GM19328 (cell line): ENCODE measurements at regions not wholly inside any gene's neighbourhood (a gene's known extent, or its start where the extent isn't known, plus 50 kb on each side); places are given as distances from the start of the nearest gene placed in this dataset.

ENCODE experiments used
- ATAC-seq: cut with Tn5 transposase; IDR thresholded peaks from one replicate; pipeline ENCODE4 v1.9.1; 2021; ENCODE audit warnings: mild to moderate bottlenecking, moderate library complexity; ENCODE audit not compliant: unreplicated experiment

DNA sequence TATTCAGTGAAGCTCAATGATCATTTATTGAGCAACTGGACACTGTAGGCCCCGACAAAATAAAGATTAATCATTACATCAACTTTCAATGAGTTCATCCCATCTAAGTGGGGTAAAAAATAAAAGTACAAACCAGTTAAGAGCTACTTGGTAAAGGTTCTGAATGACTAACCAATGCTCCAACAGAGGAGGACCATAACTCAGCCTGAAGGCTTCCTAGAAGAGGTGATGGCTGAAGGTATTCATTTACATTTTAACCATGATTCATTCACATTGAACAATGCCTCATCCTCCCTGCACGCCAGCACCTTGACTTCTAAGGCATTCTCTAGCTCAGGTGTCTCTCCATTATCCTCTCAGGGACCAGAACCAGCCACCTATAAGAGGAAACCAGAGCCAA, 201.4 kb downstream of the ZNF462 start:
- ATAC-seq: no peak

DNA sequence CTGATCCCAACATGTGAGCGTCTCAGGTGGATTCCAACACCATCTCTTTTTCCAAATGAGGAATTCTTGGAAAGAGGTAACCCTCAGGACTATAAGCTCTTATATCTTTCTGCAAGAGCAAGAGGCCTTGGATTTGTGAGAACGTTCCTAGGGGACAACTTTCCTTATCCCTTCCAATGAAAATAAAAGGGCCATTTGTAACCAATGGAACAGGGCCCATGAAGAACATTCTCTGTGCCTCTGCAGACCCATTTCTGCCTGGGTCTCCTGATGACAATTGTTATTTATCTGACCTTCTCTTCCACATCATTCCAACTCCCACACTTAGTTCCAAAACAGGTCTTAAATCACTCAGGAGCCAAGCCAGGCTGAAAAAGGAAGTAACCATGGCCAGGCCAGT, 202.6 kb downstream of the ZNF462 start:
- ATAC-seq: no peak

DNA sequence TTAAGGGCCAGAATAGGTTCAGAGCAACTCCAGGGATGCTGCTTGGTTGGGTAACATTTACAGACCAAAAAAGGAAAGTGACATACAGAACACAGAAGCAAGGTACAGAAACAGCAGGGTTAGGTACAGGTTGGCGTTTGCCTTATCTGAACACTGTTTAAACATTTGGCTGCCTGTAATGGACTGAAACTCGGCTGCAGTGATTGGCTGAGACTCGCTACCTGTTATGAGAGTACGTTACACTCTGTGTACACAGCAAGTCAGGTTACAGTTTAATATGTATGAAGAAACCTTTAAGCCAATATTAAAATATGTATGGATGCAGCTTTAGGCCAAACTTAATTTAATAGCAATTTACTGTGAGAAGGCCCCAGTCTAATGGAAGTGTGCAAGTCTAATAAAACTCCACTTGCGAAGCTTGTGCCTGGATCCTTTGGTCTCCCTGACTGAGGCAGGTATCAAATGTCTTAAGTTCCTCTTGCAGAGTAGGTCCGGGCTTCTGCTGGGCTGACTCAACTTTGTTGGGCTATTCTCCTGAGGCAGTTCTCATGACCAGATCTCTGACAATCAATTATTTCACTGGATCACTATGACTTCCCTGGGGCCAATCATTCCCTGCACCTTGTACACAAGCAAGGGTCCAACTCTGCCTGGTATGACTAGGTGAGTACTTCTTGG, 204.9 kb downstream of the ZNF462 start:
- no peak for ATAC-seq

DNA sequence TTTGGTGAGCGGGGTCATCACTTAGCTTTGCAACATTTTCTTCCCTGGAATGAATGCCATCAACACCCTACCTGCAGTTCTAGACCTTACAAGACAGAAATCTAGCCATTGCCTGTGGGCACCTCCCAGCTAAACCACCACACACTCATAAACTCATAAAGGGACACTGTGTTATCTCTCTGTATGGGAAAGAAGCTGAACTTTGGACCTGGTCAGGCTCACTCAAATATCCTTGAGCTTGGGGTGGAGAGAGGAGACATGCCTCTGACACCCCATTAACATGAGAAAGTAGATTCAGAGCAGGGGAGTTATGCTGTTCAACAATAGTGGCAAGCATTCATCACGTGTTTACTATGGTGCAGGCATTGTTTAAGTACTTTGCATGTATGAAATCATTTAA, 205.6 kb downstream of the ZNF462 start:
- no peak for ATAC-seq

DNA sequence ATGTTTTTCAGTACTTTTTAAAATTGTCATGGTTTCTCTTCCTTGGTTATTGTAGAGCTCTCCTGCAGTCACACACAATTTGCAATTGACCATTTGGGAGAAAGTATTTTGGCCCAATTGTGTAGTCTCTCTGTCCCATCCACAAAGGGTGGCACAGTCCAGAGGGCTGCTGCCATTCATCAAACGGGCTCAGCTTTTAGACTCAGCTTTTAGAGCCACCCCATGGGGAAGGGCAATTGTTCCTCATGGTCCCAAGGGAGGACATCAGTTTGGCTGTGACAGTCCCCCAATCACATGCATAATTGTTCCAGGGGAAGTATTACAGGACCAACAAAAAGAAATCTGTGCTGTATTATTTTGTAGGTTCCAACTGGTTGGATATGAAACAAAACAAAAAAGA, 207.6 kb downstream of the ZNF462 start:
- no peak for ATAC-seq

DNA sequence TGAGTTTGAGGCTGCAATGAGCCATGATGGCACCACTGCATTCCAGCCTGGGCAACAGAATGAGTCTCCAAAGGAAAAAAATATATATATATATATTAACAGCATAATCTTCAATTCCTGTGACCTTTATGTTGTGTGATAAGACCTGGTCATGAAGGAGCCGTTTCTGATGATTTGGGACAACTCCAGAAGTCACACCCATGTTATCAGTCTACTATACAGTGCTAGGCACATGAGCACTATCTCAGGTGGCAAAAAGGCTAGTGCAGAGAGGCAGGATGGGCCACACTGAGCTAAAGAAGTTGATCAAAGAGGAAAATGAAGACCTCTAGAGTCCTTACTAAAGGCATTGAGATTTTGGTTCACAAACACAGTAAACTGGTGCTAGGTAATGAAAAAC, 205.0 kb upstream of the RAD23B start:
- no peak for ATAC-seq

DNA sequence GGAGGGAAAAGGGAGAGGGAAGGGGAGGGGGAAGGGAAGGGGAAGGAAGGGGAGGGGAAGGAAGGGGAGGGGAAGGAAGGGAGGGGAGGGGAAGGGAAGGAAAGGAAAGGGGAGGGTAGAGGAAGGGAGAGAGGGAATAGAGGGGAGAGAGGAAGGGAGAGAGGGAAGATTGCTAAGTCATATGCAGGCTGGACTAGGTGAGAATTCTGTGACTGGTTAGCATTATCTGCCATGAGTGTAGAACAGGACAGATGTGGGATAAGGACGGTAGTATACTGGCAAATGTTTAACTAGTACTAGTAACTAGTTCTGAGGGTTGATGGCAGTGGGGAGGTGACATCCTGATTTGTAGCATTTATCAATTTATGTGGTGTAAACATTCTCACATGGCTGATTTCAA, 203.5 kb upstream of the RAD23B start:
- no peak for ATAC-seq

DNA sequence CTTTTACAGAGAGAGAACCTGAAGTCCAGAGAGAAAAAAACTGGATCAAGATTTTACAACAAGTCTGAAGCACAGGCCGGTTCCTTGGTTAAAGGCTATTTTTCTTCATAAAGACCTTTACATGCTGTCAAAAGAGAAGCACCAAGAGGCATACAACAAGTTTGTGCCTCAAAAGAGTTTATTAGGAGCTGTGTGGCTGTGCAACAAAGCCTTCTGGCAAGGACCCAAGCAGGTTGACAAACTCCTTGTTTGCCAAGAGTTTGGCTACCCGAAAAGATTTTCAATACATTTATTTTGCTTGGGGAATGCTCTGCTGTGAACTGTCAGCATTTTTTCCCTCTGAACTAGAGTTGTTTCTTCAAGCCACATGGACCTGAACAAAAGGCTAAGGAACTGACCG, 202.9 kb upstream of the RAD23B start:
- no peak for ATAC-seq

DNA sequence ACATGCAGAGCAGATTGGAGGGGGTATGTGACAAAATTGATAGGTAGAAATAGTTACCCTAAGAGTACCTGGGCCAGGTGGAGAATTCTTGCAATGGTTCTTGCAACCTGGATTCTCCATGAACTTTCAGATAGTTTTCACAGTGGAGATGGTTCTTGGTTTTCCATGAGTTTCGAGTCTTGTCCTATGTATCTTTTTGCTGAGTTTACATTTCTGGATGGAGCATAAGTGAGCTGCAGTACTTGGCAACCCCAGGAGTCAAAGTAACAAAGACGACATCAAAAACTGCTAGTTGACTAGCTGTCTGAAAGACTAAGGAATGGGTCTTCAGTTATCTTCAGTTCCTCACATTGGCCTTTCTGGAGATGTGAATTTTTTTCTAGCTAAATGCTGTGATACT, 196.6 kb upstream of the RAD23B start:
- no peak for ATAC-seq

DNA sequence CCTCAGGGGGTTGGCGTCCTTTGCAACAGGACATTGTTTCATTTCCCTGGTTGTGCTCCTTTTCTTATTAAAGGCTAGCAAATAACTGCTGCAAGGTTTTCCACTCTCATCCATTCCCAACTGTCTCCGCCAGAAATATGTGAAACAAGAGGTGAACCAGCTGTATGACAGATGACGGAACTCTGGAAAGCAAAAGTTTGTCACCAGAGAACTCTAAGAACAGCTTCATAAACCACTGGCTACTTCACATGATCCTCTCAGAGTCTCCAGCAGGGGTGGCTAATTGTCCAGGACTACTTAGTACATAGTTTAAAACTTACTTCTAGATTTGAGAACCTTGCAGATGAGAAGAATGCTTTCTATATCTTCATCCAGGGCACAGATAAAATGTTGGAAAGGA, 195.9 kb upstream of the RAD23B start:
- no peak for ATAC-seq

DNA sequence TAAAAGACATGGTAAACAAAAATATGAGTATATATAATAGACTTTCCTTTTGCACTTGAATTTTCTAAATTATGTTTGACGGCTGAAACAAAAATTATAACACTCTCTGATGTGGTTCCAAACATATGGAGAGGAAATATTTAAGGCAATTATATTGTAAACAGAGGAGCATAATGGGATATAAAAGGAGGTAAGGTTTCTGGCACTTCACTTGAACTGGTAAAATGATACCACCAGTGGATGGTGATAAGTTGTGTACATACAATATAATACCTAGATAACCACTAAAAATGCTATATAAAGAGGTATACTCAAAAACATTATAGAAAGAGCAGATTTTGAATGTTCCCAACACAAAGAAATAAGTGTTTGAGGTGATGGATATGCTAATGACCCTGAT, 192.9 kb upstream of the RAD23B start:
- no peak for ATAC-seq

DNA sequence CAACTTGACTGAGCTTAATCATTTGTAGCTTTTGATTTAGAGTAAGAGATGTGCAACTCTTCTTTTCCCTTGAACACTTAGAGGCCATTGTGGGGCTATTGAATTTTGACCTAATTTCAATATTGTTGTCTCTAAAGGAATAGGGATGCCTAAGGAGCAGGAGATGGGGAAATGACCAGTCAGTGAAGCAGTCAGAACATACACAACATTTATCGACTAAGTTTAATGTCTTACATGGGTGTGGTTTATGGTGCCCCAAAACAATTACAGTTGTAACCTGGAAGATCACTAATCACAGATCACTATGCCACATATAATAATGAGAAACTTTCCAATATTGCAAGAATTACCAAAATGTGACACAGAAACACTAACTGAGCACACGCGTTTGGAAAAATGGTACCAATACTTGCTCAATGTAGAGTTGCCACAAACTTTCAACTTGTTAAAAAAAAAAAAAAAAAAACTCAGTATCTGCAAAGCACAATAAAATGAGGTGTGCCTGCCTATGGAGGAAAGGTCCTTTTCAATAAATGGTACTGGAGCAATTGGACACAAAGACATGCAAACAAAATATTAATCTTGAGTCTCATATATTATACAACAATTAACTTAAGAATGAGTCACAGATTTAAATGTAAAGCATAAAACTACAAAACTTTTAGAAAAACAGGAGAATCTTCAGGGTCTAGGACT, 189.6 kb upstream of the RAD23B start:
- no peak for ATAC-seq

DNA sequence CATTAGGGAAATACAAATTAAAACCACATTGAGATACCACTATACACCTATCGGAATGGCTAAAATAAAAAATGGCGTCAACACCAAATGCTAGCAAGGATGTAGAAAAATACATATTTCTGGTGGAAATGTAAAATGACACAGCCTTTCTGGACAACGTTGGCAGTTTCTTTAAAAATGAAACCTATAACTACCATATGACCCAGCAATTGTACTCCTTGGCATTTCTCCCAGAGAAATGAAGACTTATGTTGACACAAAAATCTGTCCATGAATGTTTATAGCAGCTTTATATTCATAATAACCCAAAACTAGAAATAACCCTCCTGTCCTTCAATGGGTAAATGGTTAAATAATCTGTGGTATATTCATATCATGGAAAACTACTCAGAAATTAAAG, 188.7 kb upstream of the RAD23B start:
- no peak for ATAC-seq

DNA sequence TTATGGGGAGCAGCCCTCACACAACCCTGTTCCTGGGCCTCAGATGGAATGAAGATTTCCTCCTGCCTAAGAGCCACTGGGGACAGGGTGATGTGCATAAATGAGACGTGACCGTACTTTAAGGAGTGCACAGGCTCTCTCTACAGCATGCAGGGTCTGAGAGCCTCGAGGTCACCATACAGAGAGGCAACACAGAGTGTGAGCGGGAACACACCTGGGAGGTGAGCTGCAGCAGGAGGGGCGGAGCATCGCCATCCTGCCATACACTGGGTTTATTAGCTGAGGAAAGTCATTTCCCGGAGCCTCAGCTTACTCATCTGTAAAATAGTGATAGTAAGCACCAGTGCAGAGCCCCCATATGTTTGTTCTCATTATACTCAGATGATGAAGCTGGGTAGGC, 182.5 kb upstream of the RAD23B start:
- no peak for ATAC-seq

DNA sequence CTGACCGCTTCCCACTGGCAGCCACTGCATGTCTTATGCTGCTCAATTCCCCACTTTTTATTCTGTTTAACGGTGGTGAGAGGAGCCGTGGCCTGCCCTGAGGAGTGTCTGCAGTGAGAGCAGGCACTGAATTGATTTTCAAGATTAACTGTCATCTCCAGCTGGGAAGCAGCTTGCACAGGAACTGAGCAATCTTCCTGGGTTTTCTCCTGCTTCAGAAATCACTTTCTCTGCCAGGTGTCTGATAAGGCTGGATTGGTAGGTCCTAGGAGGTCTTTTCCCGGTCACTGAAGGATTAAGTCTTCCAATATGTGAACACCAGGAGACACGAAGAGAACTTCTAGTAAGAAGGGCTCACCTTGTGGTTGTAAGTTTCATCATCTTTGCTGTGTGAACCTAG, 181.1 kb upstream of the RAD23B start:
- ATAC-seq: no peak

DNA sequence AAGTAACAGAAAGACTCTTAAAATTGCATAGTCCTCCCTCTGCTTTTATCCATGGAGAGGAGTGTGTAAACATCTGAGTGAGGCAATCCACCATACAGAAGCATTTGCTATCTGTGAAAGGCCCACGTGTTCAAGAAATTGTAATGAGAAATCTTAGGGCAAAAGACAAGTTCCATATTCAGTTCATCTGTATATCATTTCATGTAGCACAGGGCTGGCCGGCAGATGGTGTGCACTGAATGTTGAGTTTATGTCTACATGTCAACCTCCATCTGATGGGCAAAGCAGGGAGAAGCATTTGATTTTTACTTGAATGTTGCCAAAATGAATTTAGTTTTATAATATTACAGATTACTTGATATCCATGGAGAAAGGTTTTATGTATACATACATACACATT, 179.5 kb upstream of the RAD23B start:
- ATAC-seq: no peak

DNA sequence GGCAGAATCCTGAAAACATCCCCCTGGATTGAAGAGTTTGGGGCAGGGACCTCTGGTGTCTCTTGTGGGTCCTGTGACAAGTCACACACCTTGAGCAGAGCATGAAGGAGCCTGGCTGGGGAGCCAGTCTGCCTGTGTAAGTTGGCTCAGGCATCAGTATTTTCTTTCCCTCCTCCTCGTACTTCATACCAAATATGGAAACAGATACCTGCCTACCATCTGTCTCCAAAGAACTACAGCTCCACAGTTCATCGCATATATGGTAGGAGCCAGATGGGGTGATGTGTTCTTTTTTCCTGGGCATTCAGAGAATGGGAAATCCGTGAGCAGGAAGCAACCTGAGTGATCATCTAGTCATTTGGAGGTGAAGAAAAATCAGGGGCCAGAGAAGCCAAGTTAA, 177.3 kb upstream of the RAD23B start:
- no peak for ATAC-seq

DNA sequence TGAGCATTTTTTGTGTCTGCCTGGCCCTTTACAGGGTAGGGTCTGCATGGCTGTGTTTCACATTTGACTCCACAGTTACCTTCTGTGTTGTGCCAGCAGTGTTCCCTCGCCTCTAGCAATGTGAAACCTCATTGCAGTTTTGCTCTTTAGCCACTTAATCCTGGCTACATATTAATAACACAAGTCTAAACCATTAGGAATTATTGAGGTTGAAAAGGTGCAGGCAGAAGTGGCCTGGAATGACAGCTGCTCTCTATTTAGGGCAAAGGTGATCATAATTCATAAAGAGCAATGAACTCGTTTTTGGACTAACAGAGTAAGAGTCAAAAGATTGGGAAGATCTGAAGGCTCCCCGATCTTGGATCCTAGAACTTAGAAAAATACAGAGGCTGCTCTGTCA, 176.7 kb upstream of the RAD23B start:
- no peak for ATAC-seq

DNA sequence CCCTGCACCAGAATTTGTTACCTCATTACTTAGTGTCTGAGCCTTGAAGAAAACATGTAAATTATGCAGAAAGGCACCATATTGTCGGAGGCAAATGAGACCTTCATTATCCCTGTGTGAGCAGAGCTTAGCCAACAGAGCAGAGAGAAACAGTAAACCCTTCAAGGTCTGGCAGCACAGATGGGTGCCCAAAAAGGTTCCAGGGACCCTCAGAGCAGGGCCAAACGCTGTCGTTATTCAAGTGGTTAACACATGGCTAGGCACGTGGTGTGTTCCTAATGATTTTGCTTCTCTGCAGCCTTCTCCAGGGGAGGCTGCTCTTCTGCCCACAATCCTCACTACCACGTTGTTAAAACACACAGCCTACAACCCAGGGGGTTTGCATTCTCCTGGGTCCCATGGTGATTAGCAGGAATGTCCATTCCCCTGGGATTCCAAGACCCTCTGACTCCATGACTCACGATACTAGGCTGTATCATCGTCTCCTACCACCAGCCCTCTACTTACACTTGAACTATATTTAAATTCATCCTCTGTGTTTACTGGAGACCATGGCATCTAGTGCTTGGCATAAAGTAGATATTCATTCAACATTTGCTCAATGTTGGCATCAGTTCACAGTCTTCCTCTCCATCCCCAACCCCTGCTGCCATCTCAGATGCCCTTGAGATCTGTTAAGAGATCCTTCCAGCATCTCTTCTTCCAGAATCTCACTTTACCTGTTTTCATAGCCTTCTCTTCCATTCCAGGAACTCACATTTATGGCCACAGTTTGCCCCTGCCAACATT, 174.5 kb upstream of the RAD23B start:
- ATAC-seq: no peak

DNA sequence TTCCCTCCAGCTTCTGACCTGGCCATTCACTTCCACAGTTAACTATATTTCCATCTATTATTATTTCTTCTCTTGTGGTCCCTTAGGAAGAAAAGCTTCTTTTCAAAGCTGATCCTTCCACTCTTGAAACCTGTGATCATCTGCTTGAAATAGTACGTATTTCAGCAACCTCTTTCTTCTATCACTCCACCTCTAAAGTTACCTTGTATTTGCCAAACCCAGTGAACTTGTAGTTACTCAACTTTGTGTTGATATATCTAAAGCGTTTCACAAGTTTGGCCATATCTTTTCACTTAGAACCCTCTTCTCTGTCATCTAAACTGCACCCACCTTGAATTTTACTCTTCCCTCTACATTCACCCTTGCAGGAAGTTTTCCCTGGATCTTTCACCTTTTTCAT, 173.8 kb upstream of the RAD23B start:
- ATAC-seq: no peak

DNA sequence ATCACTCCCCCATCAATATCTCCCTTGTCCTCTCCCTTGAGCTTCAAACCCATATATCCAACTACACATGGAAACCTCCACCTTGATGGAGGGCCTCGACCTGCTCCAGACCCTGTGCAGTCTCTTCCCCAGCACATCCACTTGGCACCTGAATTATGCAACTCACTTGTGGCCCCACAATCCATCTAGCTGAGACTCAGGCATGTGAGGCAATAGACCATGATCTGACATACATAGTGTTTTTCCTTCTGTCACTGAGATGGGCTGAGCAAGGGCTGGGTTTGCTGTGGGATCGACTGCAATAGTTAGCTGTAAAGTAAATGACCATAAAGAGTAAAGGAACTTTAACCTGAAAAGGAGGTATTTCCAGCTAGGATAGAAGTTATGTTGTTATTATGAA, 172.9 kb upstream of the RAD23B start:
- ATAC-seq: no peak

DNA sequence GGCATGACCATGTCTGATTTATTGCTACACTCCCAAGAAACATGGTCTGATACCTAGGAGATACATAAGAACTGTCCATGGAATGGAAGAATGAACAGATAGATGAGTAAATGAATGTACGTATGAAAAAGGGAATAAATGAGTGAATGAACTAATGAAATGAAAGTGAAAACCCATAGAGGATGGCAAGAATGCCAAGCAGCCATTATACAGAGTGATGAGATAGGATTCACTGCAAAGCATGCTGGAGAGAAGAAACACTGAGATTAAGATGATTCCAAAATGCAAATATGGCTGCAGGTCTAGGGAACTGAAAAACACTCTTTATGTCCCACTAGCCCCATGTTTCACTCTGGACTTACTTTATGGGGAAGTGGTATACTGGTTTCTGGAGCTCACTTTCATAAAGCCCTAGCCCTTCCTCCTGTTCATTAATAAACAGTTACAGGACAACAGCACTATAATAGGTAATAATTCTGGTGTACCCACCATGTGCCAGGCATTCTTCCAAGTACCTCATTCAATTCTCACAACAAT, 170.3 kb upstream of the RAD23B start:
- ATAC-seq: peak; percentile 71
